ELR (cell line): ENCODE measurements at regions not wholly inside any gene's neighbourhood (a gene's known extent, or its start where the extent isn't known, plus 50 kb on each side); places are given as distances from the start of the nearest gene placed in this dataset.
A peak's percentile ranks its signal among the peaks of the same experiment; 100 is the strongest.

Experiments used
- DNase-seq: peaks from one replicate; pipeline ENCODE4 v3.0.0-alpha.2; 2015; ENCODE audit warnings: low read depth

GRCh38 chr12:89256060-89256459 is 96.2 kb downstream of the DUSP6 start:
- no peak for DNase-seq

GRCh38 chr12:89253488-89253887 is 98.8 kb downstream of the DUSP6 start:
- no peak for DNase-seq

GRCh38 chr12:89252284-89252683 is 100.0 kb downstream of the DUSP6 start:
- DNase-seq = no peak

GRCh38 chr12:89251342-89252271 is 100.7 kb downstream of the DUSP6 start:
- DNase-seq = no peak

GRCh38 chr12:89250636-89251035 is 101.7 kb downstream of the DUSP6 start:
- peak; percentile 27 for DNase-seq

- DNase-seq = no peak
These were observed 102.1 kb downstream of the DUSP6 start for GRCh38 chr12:89250213-89250612.

GRCh38 chr12:89247967-89248366 is 104.3 kb downstream of the DUSP6 start:
- peak; percentile 34 for DNase-seq

- no peak for DNase-seq
These were observed 104.8 kb downstream of the DUSP6 start for GRCh38 chr12:89247541-89247942.

- peak; percentile 86 for DNase-seq
These were observed 107.2 kb downstream of the DUSP6 start for GRCh38 chr12:89245090-89245489.

GRCh38 chr12:89244536-89244935 is 107.8 kb downstream of the DUSP6 start:
- DNase-seq = peak; percentile 71

- peak; percentile 35 for DNase-seq
These were observed 108.5 kb downstream of the DUSP6 start for GRCh38 chr12:89243771-89244170.

GRCh38 chr12:89239534-89239933 is 112.8 kb downstream of the DUSP6 start:
- no peak for DNase-seq

- DNase-seq = no peak
These were observed 113.7 kb downstream of the DUSP6 start for GRCh38 chr12:89238593-89238992.

- no peak for DNase-seq
These were observed 114.5 kb downstream of the DUSP6 start for GRCh38 chr12:89237763-89238162.

- DNase-seq = peak; percentile 74
These were observed 115.4 kb downstream of the DUSP6 start for GRCh38 chr12:89236748-89237383.

- peak; percentile 83 for DNase-seq
These were observed 116.1 kb downstream of the DUSP6 start for GRCh38 chr12:89236237-89236636.

GRCh38 chr12:89235189-89235993 is 116.9 kb downstream of the DUSP6 start:
- DNase-seq = no peak

GRCh38 chr12:89234324-89235114 is 117.8 kb downstream of the DUSP6 start:
- DNase-seq = no peak

GRCh38 chr12:89231686-89232085 is 120.6 kb downstream of the DUSP6 start:
- no peak for DNase-seq

GRCh38 chr12:89230376-89231315 is 121.7 kb downstream of the DUSP6 start:
- DNase-seq = no peak

GRCh38 chr12:89228491-89228890 is 123.8 kb downstream of the DUSP6 start:
- DNase-seq = no peak
